GM12878 (cell line): ENCODE measurements at regions not wholly inside any gene's neighbourhood (a gene's known extent, or its start where the extent isn't known, plus 50 kb on each side); places are given as distances from the start of the nearest gene placed in this dataset.

ENCODE experiments used
- ATAC-seq: fragments of 200-7000 bp; cut with Tn5 transposase; 3 replicates; pipeline ENCODE4 v1.9.1; 2020; ENCODE audit warnings: mild to moderate bottlenecking, moderate library complexity
- BruUV-seq: library from RNA; stranded (reverse); fragments of 400-500 nt; replicated peaks from 2 replicates; lab custom pipeline; 2021; lab: Mats Ljungman, UMichigan
- CTCF ChIA-PET: fragments of 300-600 bp; sonication (Branson Sonifier 250); formaldehyde crosslinking; extraction: SDS; loops from one replicate; lab custom pipeline; 2021; ENCODE audit warnings: inconsistent platforms; lab: Yijun Ruan, JAX
- POLR2A ChIA-PET: fragments of 350-600 bp; formaldehyde crosslinking; extraction: SDS; loops from one replicate; lab custom pipeline; 2021; ENCODE audit warnings: inconsistent platforms; lab: Charles Lee
- RAD21 ChIA-PET: fragments of 300-600 bp; sonication (Branson Sonifier 250); formaldehyde crosslinking; loops from one replicate; lab custom pipeline; 2023; ENCODE audit warnings: antibody characterized with exemption; ENCODE audit not compliant: unreplicated experiment; lab: Charles Lee
- SMC1A ChIA-PET: fragments of 300-600 bp; sonication (Branson Sonifier 250); formaldehyde crosslinking; loops from one replicate; lab custom pipeline; 2023; ENCODE audit not compliant: unreplicated experiment, uncharacterized antibody; lab: Charles Lee
- DNase-seq: peaks from one replicate; pipeline ENCODE4 v3.0.0-alpha.2; 2011; ENCODE audit warnings: low read depth, low spot score
- FAIRE-seq: peaks from 3 replicates; lab custom pipeline; 2011; peaks lifted over from hg19 to GRCh38; lab: Jason Lieb, UNC
- H2AFZ ChIP-seq: 2 replicates; pipeline ENCODE4 v1.6.0; 2011; ENCODE audit warnings: low read depth, low read length, control low read depth; ENCODE audit not compliant: control insufficient read depth
- H3K27ac ChIP-seq: 2 replicates; pipeline ENCODE4 v1.5.1; 2011; ENCODE audit warnings: control low read depth; ENCODE audit not compliant: control insufficient read depth, insufficient read depth
- H3K27me3 ChIP-seq, 2 experiments: replicated peaks in 1 of 2; 2 replicates each; pipeline versions ENCODE4 v1.6.0 to v1.6.1; 2011; ENCODE audit warnings: low read length in 1 of 2; ENCODE audit not compliant: control insufficient read depth in 2 of 2, insufficient read depth in 2 of 2
- H3K36me3 ChIP-seq, 2 experiments: 2 replicates each; pipeline ENCODE4 v1.5.1; 2011; ENCODE audit warnings: low read length in 1 of 2; ENCODE audit not compliant: control insufficient read depth in 2 of 2, insufficient read depth in 2 of 2
- H3K4me1 ChIP-seq: 2 replicates; pipeline ENCODE4 v1.6.1; 2011; ENCODE audit warnings: mild to moderate bottlenecking, low read length, moderate library complexity, mixed read lengths; ENCODE audit not compliant: control insufficient read depth, insufficient read depth
- H3K4me2 ChIP-seq: 2 replicates; pipeline ENCODE4 v1.6.0; 2011; ENCODE audit warnings: control low read depth; ENCODE audit not compliant: control insufficient read depth, insufficient read depth
- H3K4me3 ChIP-seq: fragments of 200-600 bp; sonication (generic); 2 replicates; pipeline ENCODE4 v1.5.1; 2016
- H3K79me2 ChIP-seq: 2 replicates; pipeline ENCODE4 v1.6.0; 2011; ENCODE audit warnings: low read length; ENCODE audit not compliant: control insufficient read depth, insufficient read depth
- H3K9ac ChIP-seq: 2 replicates; pipeline ENCODE4 v1.8.0; 2011; ENCODE audit warnings: low read length, control low read depth, mixed read lengths; ENCODE audit not compliant: control insufficient read depth, insufficient read depth
- H3K9me3 ChIP-seq: replicated peaks from 3 replicates; pipeline ENCODE4 v1.5.1; 2011; ENCODE audit warnings: mild to moderate bottlenecking, low read length; ENCODE audit not compliant: control insufficient read depth, insufficient read depth
- H4K20me1 ChIP-seq: 2 replicates; pipeline ENCODE4 v1.6.0; 2011; ENCODE audit not compliant: control insufficient read depth, insufficient read depth
- BACH1 ChIP-seq: fragments of 450-650 bp; IDR thresholded peaks from 2 replicates; pipeline ENCODE4 v1.6.1; 2017; ENCODE audit warnings: mild to moderate bottlenecking, borderline replicate concordance
- BRCA1 ChIP-seq: IDR thresholded peaks from 2 replicates; pipeline ENCODE4 v1.6.1; 2011; ENCODE audit warnings: low read depth, low read length, improper control_type of control experiment
- FOXK2 ChIP-seq: fragments of 450-650 bp; IDR thresholded peaks from 2 replicates; pipeline ENCODE4 v1.6.1; 2017; ENCODE audit warnings: mild to moderate bottlenecking, moderate library complexity
- IKZF1 ChIP-seq: fragments of 450-650 bp; conservative IDR thresholded peaks from 2 replicates; pipeline ENCODE4 v1.6.1; 2017; ENCODE audit warnings: antibody characterized with exemption, mild to moderate bottlenecking
- SMAD5 ChIP-seq: IDR thresholded peaks from 2 replicates; pipeline ENCODE4 v1.6.1; 2016; ENCODE audit warnings: antibody characterized with exemption, low read depth
- SPI1 ChIP-seq: IDR thresholded peaks from 2 replicates; pipeline ENCODE4 v1.6.1; 2011; ENCODE audit warnings: low read depth, mild to moderate bottlenecking, low read length, moderate library complexity, borderline replicate concordance; ENCODE audit not compliant: insufficient read depth
- TAF1 ChIP-seq: IDR thresholded peaks from 2 replicates; pipeline ENCODE4 v1.6.1; 2011; ENCODE audit warnings: mild to moderate bottlenecking, low read depth, low read length, borderline replicate concordance
- TCF3 ChIP-seq: IDR thresholded peaks from 2 replicates; pipeline ENCODE4 v1.6.1; 2012; ENCODE audit warnings: low read depth, mild to moderate bottlenecking, low read length, borderline replicate concordance; ENCODE audit not compliant: insufficient read depth
- ZNF207 ChIP-seq: fragments of 450-650 bp; IDR thresholded peaks from 2 replicates; pipeline ENCODE4 v1.6.1; 2014; ENCODE audit warnings: antibody characterized with exemption, mild to moderate bottlenecking, borderline replicate concordance
- ZNF274 ChIP-seq: IDR thresholded peaks from one replicate; pipeline ENCODE4 v1.8.0; 2011; ENCODE audit not compliant: insufficient read length, insufficient read depth
- WGBS: methylation state at CpG from one replicate; pipeline ENCODE4 v1.1.6; 2016; ENCODE audit warnings: low lambda C conversion rate; ENCODE audit not compliant: insufficient replicate concordance, insufficient coverage; ENCODE audit errors: missing lambda C conversion rate; 5-methylcytosine and 5-hydroxymethylcytosine counted together
- in situ Hi-C: fragments of 300-500 bp; cut with MboI; formaldehyde crosslinking; loops from 9 replicates; pipeline ENCODE4 v1.14.3; 2018; ENCODE audit warnings: mixed read lengths
- intact Hi-C: fragments of 100-400 bp; cut with micrococcal nuclease; formaldehyde crosslinking; loops from one replicate; pipeline ENCODE4 v1.14.2; 2022; ENCODE audit not compliant: unreplicated experiment
- TF ChIP-seq, protein P1 (sequence below): fragments of 450-650 bp; conservative IDR thresholded peaks from 2 replicates; pipeline ENCODE4 v1.6.1; 2017; ENCODE audit warnings: mild to moderate bottlenecking, moderate library complexity
- TF ChIP-seq, protein P2 (sequence below): fragments of 450-650 bp; IDR thresholded peaks from 2 replicates; pipeline ENCODE4 v1.6.1; 2017; ENCODE audit warnings: borderline replicate concordance
- TF ChIP-seq, protein P3 (sequence below): fragments of 450-650 bp; IDR thresholded peaks from 2 replicates; pipeline ENCODE4 v1.6.1; 2017; ENCODE audit warnings: mild to moderate bottlenecking, low read depth, inconsistent platforms; ENCODE audit not compliant: poor library complexity, severe bottlenecking
- TF ChIP-seq, protein P4 (sequence below): fragments of 450-650 bp; formaldehyde crosslinking; IDR thresholded peaks from 2 replicates; pipeline ENCODE4 v1.4.0; 2022; ENCODE audit warnings: mild to moderate bottlenecking, moderate library complexity

DNA sequence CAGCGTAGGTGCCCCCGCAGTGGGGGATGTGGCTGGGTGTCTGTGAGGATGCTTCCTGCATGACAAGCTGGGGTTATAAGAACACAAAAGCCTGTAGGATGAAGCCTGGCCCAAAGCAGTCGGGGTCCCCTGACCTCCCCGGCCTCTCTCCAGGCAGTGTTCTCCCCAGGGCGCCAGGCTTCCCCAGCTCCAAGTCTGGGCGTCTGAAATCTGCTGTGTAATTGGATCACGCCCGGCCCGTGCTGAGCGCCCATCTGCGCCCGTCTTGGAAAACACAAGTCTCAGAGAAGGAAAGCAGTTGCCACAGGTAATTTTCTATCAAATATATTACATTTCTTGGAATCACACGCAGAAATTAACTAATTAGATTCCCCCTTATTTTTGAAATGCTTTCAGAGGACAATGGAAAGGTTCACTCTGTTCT, 233.3 kb downstream of the CTTN start:
- 53% methylated on average over 12 of the region's 13 CpGs for WGBS
- H3K36me3 ChIP-seq: no peaks in the 10 kb centered on the region
- DNase-seq: no peak
- no peak overlapping the region for H3K9ac ChIP-seq
- H3K9me3 ChIP-seq: no peaks in the 10 kb centered on the region
- SMC1A ChIA-PET: no interaction called here
- in situ Hi-C loops (loop anchor here (5.0 kb wide), 1 partner anchor 51 kb away; no protein-coding TSS in a partner anchor), intact Hi-C loops (no loop called here)
- no TSS peak for BruUV-seq
- no peak for TF ChIP-seq TAF1
- no peak for TF ChIP-seq BRCA1
- TF ChIP-seq ZNF207: no peak
- no peak for TF ChIP-seq SMAD5
- TF ChIP-seq, protein P1, sequence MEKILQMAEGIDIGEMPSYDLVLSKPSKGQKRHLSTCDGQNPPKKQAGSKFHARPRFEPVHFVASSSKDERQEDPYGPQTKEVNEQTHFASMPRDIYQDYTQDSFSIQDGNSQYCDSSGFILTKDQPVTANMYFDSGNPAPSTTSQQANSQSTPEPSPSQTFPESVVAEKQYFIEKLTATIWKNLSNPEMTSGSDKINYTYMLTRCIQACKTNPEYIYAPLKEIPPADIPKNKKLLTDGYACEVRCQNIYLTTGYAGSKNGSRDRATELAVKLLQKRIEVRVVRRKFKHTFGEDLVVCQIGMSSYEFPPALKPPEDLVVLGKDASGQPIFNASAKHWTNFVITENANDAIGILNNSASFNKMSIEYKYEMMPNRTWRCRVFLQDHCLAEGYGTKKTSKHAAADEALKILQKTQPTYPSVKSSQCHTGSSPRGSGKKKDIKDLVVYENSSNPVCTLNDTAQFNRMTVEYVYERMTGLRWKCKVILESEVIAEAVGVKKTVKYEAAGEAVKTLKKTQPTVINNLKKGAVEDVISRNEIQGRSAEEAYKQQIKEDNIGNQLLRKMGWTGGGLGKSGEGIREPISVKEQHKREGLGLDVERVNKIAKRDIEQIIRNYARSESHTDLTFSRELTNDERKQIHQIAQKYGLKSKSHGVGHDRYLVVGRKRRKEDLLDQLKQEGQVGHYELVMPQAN: no peak
- TF ChIP-seq, protein P2, sequence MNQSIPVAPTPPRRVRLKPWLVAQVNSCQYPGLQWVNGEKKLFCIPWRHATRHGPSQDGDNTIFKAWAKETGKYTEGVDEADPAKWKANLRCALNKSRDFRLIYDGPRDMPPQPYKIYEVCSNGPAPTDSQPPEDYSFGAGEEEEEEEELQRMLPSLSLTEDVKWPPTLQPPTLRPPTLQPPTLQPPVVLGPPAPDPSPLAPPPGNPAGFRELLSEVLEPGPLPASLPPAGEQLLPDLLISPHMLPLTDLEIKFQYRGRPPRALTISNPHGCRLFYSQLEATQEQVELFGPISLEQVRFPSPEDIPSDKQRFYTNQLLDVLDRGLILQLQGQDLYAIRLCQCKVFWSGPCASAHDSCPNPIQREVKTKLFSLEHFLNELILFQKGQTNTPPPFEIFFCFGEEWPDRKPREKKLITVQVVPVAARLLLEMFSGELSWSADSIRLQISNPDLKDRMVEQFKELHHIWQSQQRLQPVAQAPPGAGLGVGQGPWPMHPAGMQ: no peak
- TF ChIP-seq SPI1: no peak
- TF ChIP-seq ZNF274: no peak
- TF ChIP-seq, protein P3, sequence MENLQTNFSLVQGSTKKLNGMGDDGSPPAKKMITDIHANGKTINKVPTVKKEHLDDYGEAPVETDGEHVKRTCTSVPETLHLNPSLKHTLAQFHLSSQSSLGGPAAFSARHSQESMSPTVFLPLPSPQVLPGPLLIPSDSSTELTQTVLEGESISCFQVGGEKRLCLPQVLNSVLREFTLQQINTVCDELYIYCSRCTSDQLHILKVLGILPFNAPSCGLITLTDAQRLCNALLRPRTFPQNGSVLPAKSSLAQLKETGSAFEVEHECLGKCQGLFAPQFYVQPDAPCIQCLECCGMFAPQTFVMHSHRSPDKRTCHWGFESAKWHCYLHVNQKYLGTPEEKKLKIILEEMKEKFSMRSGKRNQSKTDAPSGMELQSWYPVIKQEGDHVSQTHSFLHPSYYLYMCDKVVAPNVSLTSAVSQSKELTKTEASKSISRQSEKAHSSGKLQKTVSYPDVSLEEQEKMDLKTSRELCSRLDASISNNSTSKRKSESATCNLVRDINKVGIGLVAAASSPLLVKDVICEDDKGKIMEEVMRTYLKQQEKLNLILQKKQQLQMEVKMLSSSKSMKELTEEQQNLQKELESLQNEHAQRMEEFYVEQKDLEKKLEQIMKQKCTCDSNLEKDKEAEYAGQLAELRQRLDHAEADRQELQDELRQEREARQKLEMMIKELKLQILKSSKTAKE: no peak
- no peak for TF ChIP-seq BACH1
- no peak for TF ChIP-seq FOXK2
- no peak for TF ChIP-seq IKZF1
- TF ChIP-seq TCF3: no peak
- TF ChIP-seq, protein P4, sequence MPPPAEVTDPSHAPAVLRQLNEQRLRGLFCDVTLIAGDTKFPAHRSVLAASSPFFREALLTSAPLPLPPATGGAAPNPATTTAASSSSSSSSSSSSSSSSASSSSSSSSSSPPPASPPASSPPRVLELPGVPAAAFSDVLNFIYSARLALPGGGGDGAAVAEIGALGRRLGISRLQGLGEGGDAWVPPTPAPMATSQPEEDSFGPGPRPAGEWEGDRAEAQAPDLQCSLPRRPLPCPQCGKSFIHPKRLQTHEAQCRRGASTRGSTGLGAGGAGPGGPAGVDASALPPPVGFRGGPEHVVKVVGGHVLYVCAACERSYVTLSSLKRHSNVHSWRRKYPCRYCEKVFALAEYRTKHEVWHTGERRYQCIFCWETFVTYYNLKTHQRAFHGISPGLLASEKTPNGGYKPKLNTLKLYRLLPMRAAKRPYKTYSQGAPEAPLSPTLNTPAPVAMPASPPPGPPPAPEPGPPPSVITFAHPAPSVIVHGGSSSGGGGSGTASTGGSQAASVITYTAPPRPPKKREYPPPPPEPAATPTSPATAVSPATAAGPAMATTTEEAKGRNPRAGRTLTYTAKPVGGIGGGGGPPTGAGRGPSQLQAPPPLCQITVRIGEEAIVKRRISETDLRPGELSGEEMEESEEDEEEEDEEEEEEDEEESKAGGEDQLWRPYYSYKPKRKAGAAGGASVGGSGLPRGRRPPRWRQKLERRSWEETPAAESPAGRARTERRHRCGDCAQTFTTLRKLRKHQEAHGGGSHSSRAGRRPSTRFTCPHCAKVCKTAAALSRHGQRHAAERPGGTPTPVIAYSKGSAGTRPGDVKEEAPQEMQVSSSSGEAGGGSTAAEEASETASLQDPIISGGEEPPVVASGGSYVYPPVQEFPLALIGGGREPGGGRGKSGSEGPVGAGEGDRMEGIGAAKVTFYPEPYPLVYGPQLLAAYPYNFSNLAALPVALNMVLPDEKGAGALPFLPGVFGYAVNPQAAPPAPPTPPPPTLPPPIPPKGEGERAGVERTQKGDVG (CRISPR knock-in tag): no peak
- no peak for FAIRE-seq
- no peak overlapping the region for H3K4me2 ChIP-seq
- no peak overlapping the region for H2AFZ ChIP-seq
- no peak overlapping the region for H3K4me3 ChIP-seq
- H3K27me3 ChIP-seq: no peaks in the 10 kb centered on the region
- POLR2A ChIA-PET: no interaction called here
- CTCF ChIA-PET: no interaction called here
- no peaks in the 10 kb centered on the region for H3K79me2 ChIP-seq
- H4K20me1 ChIP-seq: no peaks in the 10 kb centered on the region
- no peaks in the 10 kb centered on the region for H3K4me1 ChIP-seq
- RAD21 ChIA-PET: no interaction called here
- H3K27ac ChIP-seq: no peak overlapping the region
- no peak for ATAC-seq
